HEK293 (cell line): ENCODE measurements at regions not wholly inside any gene's neighbourhood (a gene's known extent, or its start where the extent isn't known, plus 50 kb on each side); places are given as distances from the start of the nearest gene placed in this dataset.

Experiments used
- CTCF ChIA-PET: fragments of 350-600 bp; formaldehyde crosslinking; extraction: SDS; loops from one replicate; lab custom pipeline; 2021; ENCODE audit warnings: antibody characterized with exemption; lab: Yijun Ruan, JAX
- POLR2A ChIA-PET: fragments of 300-600 bp; formaldehyde crosslinking; extraction: SDS; loops from one replicate; lab custom pipeline; 2020; ENCODE audit warnings: antibody characterized with exemption, inconsistent platforms; lab: Yijun Ruan, JAX
- H3K27ac ChIP-seq: fragments of 200-500 bp; sonication (Bioruptor generic); 2 replicates; pipeline ENCODE4 v1.5.1; 2014; ENCODE audit warnings: low read depth, low read length, control low read depth, inconsistent platforms; ENCODE audit errors: extremely low read depth
- H3K36me3 ChIP-seq, 2 experiments: fragments of 200-500 bp in 1 of 2; sonication (Bioruptor generic) in 1 of 2; 1 replicate in 1 of 2; 2 replicates in 1 of 2; pipeline ENCODE4 v1.5.1; 2014 to 2017; ENCODE audit warnings: inconsistent platforms in 2 of 2, low read length in 2 of 2; ENCODE audit not compliant: control insufficient read depth in 2 of 2, insufficient read depth in 1 of 2
- H3K4me1 ChIP-seq: fragments of 200-500 bp; sonication (Bioruptor generic); 2 replicates; pipeline ENCODE4 v1.5.1; 2014; ENCODE audit warnings: mild to moderate bottlenecking, low read length, inconsistent platforms; ENCODE audit not compliant: control insufficient read depth, insufficient read depth
- H3K4me3 ChIP-seq: 2 replicates; pipeline ENCODE4 v1.5.1; 2011; ENCODE audit warnings: low read depth, mild to moderate bottlenecking, control low read depth, low read length, moderate library complexity
- H3K9me3 ChIP-seq: fragments of 200-500 bp; sonication (Bioruptor generic); 2 replicates; pipeline ENCODE4 v1.5.1; 2014; ENCODE audit warnings: low read depth, low read length, inconsistent platforms; ENCODE audit not compliant: control insufficient read depth, insufficient read depth
- ATF2 ChIP-seq: fragments of 450-650 bp; formaldehyde crosslinking; IDR thresholded peaks from 2 replicates; pipeline ENCODE4 v1.5.1; 2016; ENCODE audit warnings: missing biosample characterization, missing genetic modification characterization, low read depth
- IKZF3 ChIP-seq: fragments of 450-650 bp; IDR thresholded peaks from 2 replicates; pipeline ENCODE4 v1.5.0; 2018; ENCODE audit warnings: missing biosample characterization, mild to moderate bottlenecking, missing genetic modification characterization, moderate library complexity
- PRDM1 ChIP-seq: fragments of 450-650 bp; formaldehyde crosslinking; IDR thresholded peaks from 2 replicates; pipeline ENCODE4; 2016; ENCODE audit warnings: missing biosample characterization, missing genetic modification characterization
- REPIN1 ChIP-seq: fragments of 450-650 bp; formaldehyde crosslinking; IDR thresholded peaks from 2 replicates; pipeline ENCODE4 v1.5.1; 2017; ENCODE audit warnings: missing biosample characterization, missing genetic modification characterization, low read depth
- SETDB1 ChIP-seq: IDR thresholded peaks from one replicate; pipeline ENCODE4 v1.6.1; 2017; ENCODE audit warnings: mild to moderate bottlenecking, low read length, moderate library complexity, mixed read lengths; ENCODE audit not compliant: insufficient read length
- SP7 ChIP-seq: fragments of 450-650 bp; formaldehyde crosslinking; IDR thresholded peaks from 2 replicates; pipeline ENCODE4 v1.5.1; 2016; ENCODE audit warnings: missing biosample characterization, missing genetic modification characterization
- YY2 ChIP-seq: fragments of 450-650 bp; formaldehyde crosslinking; IDR thresholded peaks from 2 replicates; pipeline ENCODE4 v1.5.1; 2016; ENCODE audit warnings: missing biosample characterization, missing genetic modification characterization
- ZNF157 ChIP-seq: fragments of 450-650 bp; formaldehyde crosslinking; IDR thresholded peaks from 2 replicates; pipeline ENCODE4 v1.5.1; 2016; ENCODE audit warnings: missing biosample characterization, missing genetic modification characterization
- ZNF223 ChIP-seq: fragments of 450-650 bp; formaldehyde crosslinking; IDR thresholded peaks from 2 replicates; pipeline ENCODE4 v1.5.1; 2016; ENCODE audit warnings: missing biosample characterization, missing genetic modification characterization
- ZNF266 ChIP-seq: fragments of 450-650 bp; formaldehyde crosslinking; IDR thresholded peaks from 2 replicates; pipeline ENCODE4 v1.5.1; 2016; ENCODE audit warnings: missing biosample characterization, missing genetic modification characterization, low read depth
- ZNF274 ChIP-seq, 2 experiments: fragments of 200-500 bp in 1 of 2; fragments of 450-650 bp in 1 of 2; sonication (Bioruptor generic) in 1 of 2; formaldehyde crosslinking in 1 of 2; IDR thresholded peaks; 2 replicates each; pipeline versions ENCODE4 v1.5.1 to v1.6.1; 2014 to 2016; ENCODE audit warnings: borderline replicate concordance in 1 of 2, inconsistent platforms in 1 of 2, low read length in 1 of 2, missing biosample characterization in 1 of 2, missing genetic modification characterization in 1 of 2
- ZNF292 ChIP-seq: fragments of 450-650 bp; formaldehyde crosslinking; IDR thresholded peaks from 2 replicates; pipeline ENCODE4 v1.5.1; 2016; ENCODE audit warnings: low read depth, missing biosample characterization, missing genetic modification characterization, borderline replicate concordance
- ZNF350 ChIP-seq: fragments of 450-650 bp; formaldehyde crosslinking; IDR thresholded peaks from 2 replicates; pipeline ENCODE4 v1.5.0; 2017; ENCODE audit warnings: missing biosample characterization, mild to moderate bottlenecking, missing genetic modification characterization
- ZNF449 ChIP-seq: fragments of 450-650 bp; formaldehyde crosslinking; IDR thresholded peaks from 2 replicates; pipeline ENCODE4 v1.5.1; 2017; ENCODE audit warnings: missing biosample characterization, mild to moderate bottlenecking, missing genetic modification characterization, moderate library complexity
- ZNF596 ChIP-seq: fragments of 450-650 bp; IDR thresholded peaks from 2 replicates; pipeline ENCODE4 v1.5.0; 2018; ENCODE audit warnings: missing biosample characterization, mild to moderate bottlenecking, missing genetic modification characterization, moderate library complexity
- ZNF610 ChIP-seq: fragments of 450-650 bp; formaldehyde crosslinking; IDR thresholded peaks from 2 replicates; pipeline ENCODE4 v1.5.1; 2016; ENCODE audit warnings: missing biosample characterization, missing genetic modification characterization, borderline replicate concordance
- ZNF623 ChIP-seq: fragments of 450-650 bp; formaldehyde crosslinking; IDR thresholded peaks from 2 replicates; pipeline ENCODE4 v1.5.1; 2016; ENCODE audit warnings: missing biosample characterization, missing genetic modification characterization
- ZNF629 ChIP-seq: fragments of 450-650 bp; formaldehyde crosslinking; IDR thresholded peaks from 2 replicates; pipeline ENCODE4 v1.5.1; 2017; ENCODE audit warnings: missing biosample characterization, missing genetic modification characterization
- ZNF660 ChIP-seq: fragments of 450-650 bp; IDR thresholded peaks from 2 replicates; pipeline ENCODE4 v1.5.1; 2018; ENCODE audit warnings: missing biosample characterization, mild to moderate bottlenecking, missing genetic modification characterization
- ZNF677 ChIP-seq: fragments of 450-650 bp; IDR thresholded peaks from 2 replicates; pipeline ENCODE4 v1.5.0; 2018; ENCODE audit warnings: missing biosample characterization, mild to moderate bottlenecking, missing genetic modification characterization, moderate library complexity
- ZNF830 ChIP-seq: fragments of 450-650 bp; IDR thresholded peaks from 2 replicates; pipeline ENCODE4 v1.5.0; 2018; ENCODE audit warnings: missing biosample characterization, missing genetic modification characterization, low read depth, mild to moderate bottlenecking, moderate library complexity
- ZNF843 ChIP-seq: fragments of 450-650 bp; formaldehyde crosslinking; IDR thresholded peaks from 2 replicates; pipeline ENCODE4 v1.5.1; 2016; ENCODE audit warnings: missing biosample characterization, missing genetic modification characterization
- ZSCAN18 ChIP-seq: fragments of 450-650 bp; formaldehyde crosslinking; IDR thresholded peaks from 2 replicates; pipeline ENCODE4 v1.5.1; 2016; ENCODE audit warnings: missing biosample characterization, missing genetic modification characterization
- ZXDB ChIP-seq: fragments of 450-650 bp; formaldehyde crosslinking; IDR thresholded peaks from 2 replicates; pipeline ENCODE4 v1.5.1; 2016; ENCODE audit warnings: missing biosample characterization, missing genetic modification characterization
- TF ChIP-seq, protein P1 (sequence below): fragments of 450-650 bp; formaldehyde crosslinking; IDR thresholded peaks from 2 replicates; pipeline ENCODE4 v1.5.1; 2016; ENCODE audit warnings: missing biosample characterization, missing genetic modification characterization
- TF ChIP-seq, protein P2 (sequence below): fragments of 450-650 bp; formaldehyde crosslinking; IDR thresholded peaks from 2 replicates; pipeline ENCODE4 v1.5.1; 2016; ENCODE audit warnings: missing biosample characterization, missing genetic modification characterization

DNA sequence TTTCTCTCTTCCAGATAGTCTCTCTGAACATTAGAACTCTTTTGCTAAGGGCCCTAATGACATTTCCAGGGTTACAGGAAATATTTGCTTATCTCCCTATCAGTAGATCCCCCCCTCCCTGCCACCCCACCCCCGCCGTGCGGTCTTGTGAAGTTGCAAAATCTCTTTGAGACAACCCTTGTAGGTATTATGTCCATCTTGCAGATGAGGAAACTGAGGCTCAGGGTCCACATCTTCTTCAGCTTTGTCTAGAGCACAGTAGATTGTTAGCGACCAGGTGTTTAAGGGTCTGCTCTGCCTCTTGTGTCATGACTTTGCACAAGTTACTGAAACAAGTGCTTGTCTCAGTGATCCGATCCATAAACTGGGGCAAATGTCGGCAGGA, 65.8 kb upstream of the GATA6 start:
- H3K27ac ChIP-seq = peak overlapping the region; percentile 39; the same call in 1 of the 2 replicates
- TF ChIP-seq REPIN1 (no peak), PRDM1 (tag by site-specific recombination) (no peak), ZSCAN18 (no peak)
- H3K4me3 ChIP-seq = no peak overlapping the region
- H3K9me3 ChIP-seq = no peaks in the 10 kb centered on the region
- no peaks in the 10 kb centered on the region for H3K36me3 ChIP-seq
- H3K4me1 ChIP-seq = peaks cover 14% of the 10 kb centered on the region
- ChIA-PET CTCF (no interaction called here), POLR2A (interaction anchor here (0.6 to 1.8 kb wide), 2 partner anchors 53 to 66 kb away, joined by 6 to 7 read pairs; partner anchors contain the start of gene GATA6)

GRCh38 chr18:22106536-22107292, 62.7 kb upstream of the GATA6 start:
- no peak overlapping the region for H3K4me3 ChIP-seq
- POLR2A ChIA-PET = interaction anchor here (0.6 to 1.7 kb wide), 7 partner anchors 8 to 88 kb away, joined by 3 to 11 read pairs (median 4); partner anchors contain the start of gene GATA6
- H3K4me1 ChIP-seq = peaks cover 14% of the 10 kb centered on the region
- H3K27ac ChIP-seq = no peak overlapping the region
- H3K9me3 ChIP-seq = no peaks in the 10 kb centered on the region
- CTCF ChIA-PET = interaction anchor here (0.5 to 1.4 kb wide), 6 partner anchors 22 to 169 kb away, joined by 3 to 4 read pairs (median 3); no protein-coding TSS in a partner anchor
- H3K36me3 ChIP-seq = no peaks in the 10 kb centered on the region
- peak; percentile 99 for TF ChIP-seq ZNF266 (tag by site-specific recombination)
- TF ChIP-seq ZNF449 = no peak
- no peak for TF ChIP-seq ZNF830
- no peak for TF ChIP-seq ZNF223 (tag by site-specific recombination)
- peak; percentile 37; the same call in 1 of the 2 replicates for TF ChIP-seq ZNF660 (tag by site-specific recombination)
- no peak for TF ChIP-seq ZNF596 (tag by site-specific recombination)
- TF ChIP-seq, protein P1, sequence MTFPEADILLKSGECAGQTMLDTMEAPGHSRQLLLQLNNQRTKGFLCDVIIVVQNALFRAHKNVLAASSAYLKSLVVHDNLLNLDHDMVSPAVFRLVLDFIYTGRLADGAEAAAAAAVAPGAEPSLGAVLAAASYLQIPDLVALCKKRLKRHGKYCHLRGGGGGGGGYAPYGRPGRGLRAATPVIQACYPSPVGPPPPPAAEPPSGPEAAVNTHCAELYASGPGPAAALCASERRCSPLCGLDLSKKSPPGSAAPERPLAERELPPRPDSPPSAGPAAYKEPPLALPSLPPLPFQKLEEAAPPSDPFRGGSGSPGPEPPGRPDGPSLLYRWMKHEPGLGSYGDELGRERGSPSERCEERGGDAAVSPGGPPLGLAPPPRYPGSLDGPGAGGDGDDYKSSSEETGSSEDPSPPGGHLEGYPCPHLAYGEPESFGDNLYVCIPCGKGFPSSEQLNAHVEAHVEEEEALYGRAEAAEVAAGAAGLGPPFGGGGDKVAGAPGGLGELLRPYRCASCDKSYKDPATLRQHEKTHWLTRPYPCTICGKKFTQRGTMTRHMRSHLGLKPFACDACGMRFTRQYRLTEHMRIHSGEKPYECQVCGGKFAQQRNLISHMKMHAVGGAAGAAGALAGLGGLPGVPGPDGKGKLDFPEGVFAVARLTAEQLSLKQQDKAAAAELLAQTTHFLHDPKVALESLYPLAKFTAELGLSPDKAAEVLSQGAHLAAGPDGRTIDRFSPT = no peak
- peak; percentile 81 for TF ChIP-seq ZXDB (tag by site-specific recombination)
- TF ChIP-seq ZNF843 (tag by site-specific recombination) = peak; percentile 71
- TF ChIP-seq ATF2 (tag by site-specific recombination) = no peak
- TF ChIP-seq SP7 = peak; percentile 84
- no peak for TF ChIP-seq SETDB1
- no peak for TF ChIP-seq ZNF350 (tag by site-specific recombination)
- TF ChIP-seq ZNF157 (tag by site-specific recombination) = no peak
- TF ChIP-seq YY2 (tag by site-specific recombination) = no peak
- TF ChIP-seq ZNF274 (IDR thresholded peaks at IDR 0.05; ENCODE audit: low read length) = no peak
- no peak for TF ChIP-seq ZNF274 (tag by site-specific recombination; IDR thresholded peaks at IDR 0.05; ENCODE audit: borderline replicate concordance)
- peak; percentile 61; the same call in 1 of the 2 replicates for TF ChIP-seq IKZF3 (tag by site-specific recombination)
- TF ChIP-seq ZNF610 (tag by site-specific recombination) = no peak
- TF ChIP-seq ZNF623 (tag by site-specific recombination) = no peak
- TF ChIP-seq, protein P2, sequence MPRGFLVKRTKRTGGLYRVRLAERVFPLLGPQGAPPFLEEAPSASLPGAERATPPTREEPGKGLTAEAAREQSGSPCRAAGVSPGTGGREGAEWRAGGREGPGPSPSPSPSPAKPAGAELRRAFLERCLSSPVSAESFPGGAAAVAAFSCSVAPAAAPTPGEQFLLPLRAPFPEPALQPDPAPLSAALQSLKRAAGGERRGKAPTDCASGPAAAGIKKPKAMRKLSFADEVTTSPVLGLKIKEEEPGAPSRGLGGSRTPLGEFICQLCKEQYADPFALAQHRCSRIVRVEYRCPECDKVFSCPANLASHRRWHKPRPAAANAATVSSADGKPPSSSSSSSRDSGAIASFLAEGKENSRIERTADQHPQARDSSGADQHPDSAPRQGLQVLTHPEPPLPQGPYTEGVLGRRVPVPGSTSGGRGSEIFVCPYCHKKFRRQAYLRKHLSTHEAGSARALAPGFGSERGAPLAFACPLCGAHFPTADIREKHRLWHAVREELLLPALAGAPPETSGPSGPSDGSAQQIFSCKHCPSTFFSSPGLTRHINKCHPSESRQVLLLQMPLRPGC (tag by site-specific recombination) = peak; percentile 94
- peak; percentile 80 for TF ChIP-seq ZNF629 (tag by site-specific recombination)
- no peak for TF ChIP-seq ZNF677 (tag by site-specific recombination)
- TF ChIP-seq ZNF292 (tag by site-specific recombination) = no peak
